Amygdala (tissue), 56 donors: ENCODE measurements at regions not wholly inside any gene's neighbourhood (a gene's known extent, or its start where the extent isn't known, plus 50 kb on each side); places are given as distances from the start of the nearest gene placed in this dataset.

Source experiments
- DNase-seq, 56 donors: peaks; one replicate each; lab custom pipeline; 2025; lab: John Stamatoyannopoulos, UW

- DNase-seq: no peak
Measured at GRCh38 chr10:90306187-90306586, 551.7 kb downstream of the HTR7 start.

- no peak for DNase-seq
Measured at GRCh38 chr10:90308223-90308622, 549.6 kb downstream of the HTR7 start.

- DNase-seq: no peak
Measured at GRCh38 chr10:90313576-90314325, 544.1 kb downstream of the HTR7 start.

GRCh38 chr10:90314718-90315117 is 543.1 kb downstream of the HTR7 start:
- DNase-seq: no peak

- no peak for DNase-seq
Measured at GRCh38 chr10:90317172-90317571, 540.7 kb downstream of the HTR7 start.

GRCh38 chr10:90318659-90319058 is 539.2 kb downstream of the HTR7 start:
- DNase-seq: no peak

- DNase-seq: peak in 2 of 56 donors; percentile 2 to 5
Measured at GRCh38 chr10:90319188-90319914, 538.5 kb downstream of the HTR7 start.

- no peak for DNase-seq
Measured at GRCh38 chr10:90321132-90321816, 536.6 kb downstream of the HTR7 start.

GRCh38 chr10:90326498-90327267 is 531.2 kb downstream of the HTR7 start:
- no peak for DNase-seq

GRCh38 chr10:90327611-90328010 is 530.2 kb downstream of the HTR7 start:
- no peak for DNase-seq

GRCh38 chr10:90328459-90328858 is 529.4 kb downstream of the HTR7 start:
- no peak for DNase-seq

- DNase-seq: no peak
Measured at GRCh38 chr10:90328896-90329295, 528.9 kb downstream of the HTR7 start.

- DNase-seq: no peak
Measured at GRCh38 chr10:90337316-90337715, 520.5 kb downstream of the HTR7 start.

GRCh38 chr10:90342480-90342879 is 515.4 kb downstream of the HTR7 start:
- DNase-seq: no peak

- no peak for DNase-seq
Measured at GRCh38 chr10:90344226-90344625, 513.6 kb downstream of the HTR7 start.

- no peak for DNase-seq
Measured at GRCh38 chr10:90347239-90347638, 510.6 kb downstream of the HTR7 start.

- no peak for DNase-seq
Measured at GRCh38 chr10:90350122-90350521, 507.7 kb downstream of the HTR7 start.

- no peak for DNase-seq
Measured at GRCh38 chr10:90352288-90352687, 505.6 kb downstream of the HTR7 start.

- DNase-seq: no peak
Measured at GRCh38 chr10:90354914-90355313, 502.9 kb downstream of the HTR7 start.

- DNase-seq: no peak
Measured at GRCh38 chr10:90363799-90364483, 493.9 kb downstream of the HTR7 start.
